Spleen (tissue), 11 donors: ENCODE measurements at regions not wholly inside any gene's neighbourhood (a gene's known extent, or its start where the extent isn't known, plus 50 kb on each side); places are given as distances from the start of the nearest gene placed in this dataset.

Source experiments
- DNase-seq: peaks from one replicate; pipeline ENCODE4 v3.0.0-alpha.2; 2020
- H3K27ac ChIP-seq, 8 donors: fragments of 200-600 bp; sonication (generic) in 7 of 8; 1 replicate in 4 of 8; 2 replicates in 4 of 8; pipeline versions ENCODE4 v1.5.0 to v1.8.0; 2016 to 2021; ENCODE audit warnings: inconsistent platforms in 4 of 8, mild to moderate bottlenecking in 4 of 8, moderate library complexity in 1 of 8
- H3K27me3 ChIP-seq, 7 donors: fragments of 200-600 bp; sonication (generic) in 6 of 7; replicated peaks in 1 of 7; 1 replicate in 4 of 7; 2 replicates in 3 of 7; pipeline versions ENCODE4 v1.5.0 to v1.8.0; 2016 to 2021; ENCODE audit warnings: inconsistent platforms in 3 of 7, mild to moderate bottlenecking in 1 of 7
- H3K36me3 ChIP-seq, 6 donors: fragments of 200-600 bp; sonication (generic) in 5 of 6; 1 replicate in 4 of 6; 2 replicates in 2 of 6; pipeline versions ENCODE4 v1.5.0 to v1.8.0; 2016 to 2021; ENCODE audit warnings: inconsistent platforms in 2 of 6
- H3K4me1 ChIP-seq, 6 donors: fragments of 200-600 bp; sonication (generic) in 5 of 6; 1 replicate in 3 of 6; 2 replicates in 3 of 6; pipeline versions ENCODE4 v1.5.0 to v1.8.0; 2016 to 2021; ENCODE audit warnings: inconsistent platforms in 3 of 6
- H3K4me3 ChIP-seq, 8 donors: fragments of 200-600 bp; sonication (generic) in 7 of 8; 1 replicate in 4 of 8; 2 replicates in 4 of 8; pipeline versions ENCODE4 v1.5.0 to v1.8.0; 2016 to 2021; ENCODE audit warnings: inconsistent platforms in 4 of 8, mild to moderate bottlenecking in 4 of 8, moderate library complexity in 2 of 8
- H3K9me3 ChIP-seq, 8 donors: fragments of 200-600 bp; sonication (generic) in 7 of 8; 1 replicate in 4 of 8; 2 replicates in 4 of 8; pipeline versions ENCODE4 v1.5.0 to v1.8.0; 2016 to 2021; ENCODE audit warnings: inconsistent platforms in 4 of 8
- CTCF ChIP-seq, 11 experiments: fragments of 200-600 bp in 7 of 11; fragments of 450-650 bp in 4 of 11; sonication (generic) in 4 of 11; IDR thresholded peaks in 8 of 11; conservative IDR thresholded peaks in 3 of 11; 1 replicate in 7 of 11; 2 replicates in 4 of 11; pipeline versions ENCODE4 v1.4.0 to v1.8.0; 2016 to 2021; ENCODE audit warnings: antibody characterized with exemption in 11 of 11, inconsistent platforms in 4 of 11, mild to moderate bottlenecking in 1 of 11
- POLR2A ChIP-seq, 3 donors: fragments of 450-650 bp; IDR thresholded peaks; one replicate each; pipeline ENCODE4 v1.5.1; 2017; ENCODE audit warnings: antibody characterized with exemption in 3 of 3, mild to moderate bottlenecking in 1 of 3
- POLR2AphosphoS5 ChIP-seq, 3 donors: sonication (generic); formaldehyde crosslinking; IDR thresholded peaks; one replicate each; pipeline ENCODE4 v1.5.1; 2017; ENCODE audit warnings: antibody characterized with exemption in 3 of 3
- WGBS, 5 donors: extraction: QIAGEN DNeasy Blood & Tissue Kit in 3 of 5; methylation state at CpG; one replicate each; pipeline versions ENCODE4 v1.1.5 to v1.1.7; 2013 to 2018; 5-methylcytosine and 5-hydroxymethylcytosine counted together
- intact Hi-C: fragments of 100-400 bp; cut with DNase I; formaldehyde crosslinking; loops from one replicate; pipeline ENCODE4 v1.15.0; 2023; ENCODE audit warnings: low total_unique reads
- donor health status: healthy with polysubstance abuse.
- donor health status: DM: no; HTN: no; CAD: no; lungs with moderate emphysema.
- donor health status: DM: no; HTN: no; CAD: no.
- donor health status: Bipolar disorder and iron deficiency.
- donor health status: healthy.
- donor health status: DM: no; HTN: no; CAD: no.
- donor health status: DM: yes; HTN: yes; CAD: no.

- peaks cover 7 to 54% (median 34%) of the 10 kb centered on the region in 6 donors for H3K4me1 ChIP-seq
- DNase-seq, result no peak
- H3K36me3 ChIP-seq, result peaks cover 0 to 99% (median 29%) of the 10 kb centered on the region in 6 donors
- H3K27ac ChIP-seq, result peak overlapping the region; percentile 36 to 77 (median 50)
- H3K9me3 ChIP-seq, result no peaks in the 10 kb centered on the region
- H3K4me3 ChIP-seq, result no peak overlapping the region
- TF ChIP-seq POLR2AphosphoS5 (IDR thresholded peaks at IDR 0.05) (no peak), CTCF (IDR thresholded peaks at IDR 0.05 in 8 of 11, conservative IDR thresholded peaks at IDR 0.05 in 3 of 11) (no peak), POLR2A (IDR thresholded peaks at IDR 0.05) (no peak)
- 64 to 81% (median 77%) methylated on average over 6 of the region's 6 CpGs for WGBS, 5 donors
- H3K27me3 ChIP-seq, result no peaks in the 10 kb centered on the region
- intact Hi-C loops, result no loop called here
Observed at GRCh38 chr14:95464103-95464502, 52.3 kb downstream of the SYNE3 start.

- TF ChIP-seq CTCF (IDR thresholded peaks at IDR 0.05 in 8 of 11, conservative IDR thresholded peaks at IDR 0.05 in 3 of 11), result no peak
- peak; percentile 67 to 73 (median 68) for TF ChIP-seq POLR2AphosphoS5 (IDR thresholded peaks at IDR 0.05)
- H3K4me3 ChIP-seq, result no peak overlapping the region
- no peaks in the 10 kb centered on the region for H3K27me3 ChIP-seq
- peaks cover 7 to 54% (median 32%) of the 10 kb centered on the region in 6 donors for H3K4me1 ChIP-seq
- H3K9me3 ChIP-seq, result no peaks in the 10 kb centered on the region
- WGBS, 5 donors, result 21 to 32% (median 28%) methylated on average over 9 of the region's 9 CpGs
- DNase-seq, result no peak
- peaks cover 0 to 98% (median 26%) of the 10 kb centered on the region in 6 donors for H3K36me3 ChIP-seq
- intact Hi-C loops, result no loop called here
- H3K27ac ChIP-seq, result peak overlapping the region in 7 of 8 donors; percentile 38 to 77 (median 54)
Observed at GRCh38 chr14:95463171-95463901, 53.1 kb downstream of the SYNE3 start.

GRCh38 chr14:95462491-95462890 lies 54.0 kb downstream of the SYNE3 start:
- Histone ChIP-seq H3K27me3 (no peaks in the 10 kb centered on the region), H3K27ac (peak overlapping the region in 5 of 8 donors; percentile 46 to 77 (median 67)), H3K4me3 (no peak overlapping the region), H3K36me3 (peaks cover 0 to 98% (median 22%) of the 10 kb centered on the region in 6 donors), H3K4me1 (peaks cover 7 to 51% (median 30%) of the 10 kb centered on the region in 6 donors), H3K9me3 (no peaks in the 10 kb centered on the region)
- no peak for DNase-seq
- 80 to 93% (median 89%) methylated on average over 7 to 10 of the region's 10 CpGs for WGBS, 5 donors
- TF ChIP-seq POLR2A (IDR thresholded peaks at IDR 0.05) (no peak), POLR2AphosphoS5 (IDR thresholded peaks at IDR 0.05) (no peak), CTCF (IDR thresholded peaks at IDR 0.05 in 8 of 11, conservative IDR thresholded peaks at IDR 0.05 in 3 of 11) (no peak)
- intact Hi-C loops, result no loop called here

GRCh38 chr14:95460647-95461478 lies 55.6 kb downstream of the SYNE3 start:
- DNase-seq, result no peak
- Histone ChIP-seq H3K36me3 (peaks cover 0 to 96% (median 19%) of the 10 kb centered on the region in 6 donors), H3K4me1 (peaks cover 7 to 48% (median 30%) of the 10 kb centered on the region in 6 donors), H3K9me3 (no peaks in the 10 kb centered on the region), H3K4me3 (no peak overlapping the region), H3K27me3 (no peaks in the 10 kb centered on the region), H3K27ac (no peak overlapping the region)
- WGBS, 5 donors, result 85 to 94% (median 89%) methylated on average over 24 to 29 of the region's 29 CpGs
- intact Hi-C loops, result no loop called here
- TF ChIP-seq POLR2A (IDR thresholded peaks at IDR 0.05), result no peak
- no peak for TF ChIP-seq CTCF (IDR thresholded peaks at IDR 0.05 in 8 of 11, conservative IDR thresholded peaks at IDR 0.05 in 3 of 11)
- no peak for TF ChIP-seq POLR2AphosphoS5 (IDR thresholded peaks at IDR 0.05)
